Ishikawa (cell line): ENCODE measurements at regions not wholly inside any gene's neighbourhood (a gene's known extent, or its start where the extent isn't known, plus 50 kb on each side); places are given as distances from the start of the nearest gene placed in this dataset.

Source experiments
- CEBPB ChIP-seq: IDR thresholded peaks from 2 replicates; pipeline ENCODE4 v1.6.1; 2012
- CREB1 ChIP-seq: IDR thresholded peaks from 2 replicates; pipeline ENCODE4 v1.6.1; 2012; ENCODE audit warnings: low read depth
- EGR1 ChIP-seq: IDR thresholded peaks from 2 replicates; pipeline ENCODE4 v1.6.1; 2012
- EP300 ChIP-seq: IDR thresholded peaks from 2 replicates; pipeline ENCODE4 v1.6.1; 2012; ENCODE audit warnings: borderline replicate concordance
- FOXM1 ChIP-seq: IDR thresholded peaks from 2 replicates; pipeline ENCODE4 v1.6.1; 2012; ENCODE audit warnings: low read depth, borderline replicate concordance
- MAX ChIP-seq: IDR thresholded peaks from 2 replicates; pipeline ENCODE4 v1.6.1; 2012
- NFIC ChIP-seq: IDR thresholded peaks from 2 replicates; pipeline ENCODE4 v1.6.1; 2012
- RAD21 ChIP-seq: IDR thresholded peaks from 2 replicates; pipeline ENCODE4 v1.6.1; 2012; ENCODE audit warnings: low read depth
- REST ChIP-seq: IDR thresholded peaks from 2 replicates; pipeline ENCODE4 v1.6.1; 2012; ENCODE audit warnings: low read depth, mild to moderate bottlenecking
- TAF1 ChIP-seq: IDR thresholded peaks from 2 replicates; pipeline ENCODE4 v1.6.1; 2012; ENCODE audit warnings: low read depth, mild to moderate bottlenecking
- TCF12 ChIP-seq: IDR thresholded peaks from 2 replicates; pipeline ENCODE4 v1.6.1; 2012; ENCODE audit warnings: low read depth
- TEAD4 ChIP-seq: IDR thresholded peaks from 2 replicates; pipeline ENCODE4 v1.6.1; 2012
- USF1 ChIP-seq: IDR thresholded peaks from 2 replicates; pipeline ENCODE4 v1.6.1; 2012
- YY1 ChIP-seq: IDR thresholded peaks from 2 replicates; pipeline ENCODE4 v1.6.1; 2012; ENCODE audit warnings: low read depth
- ZBTB7A ChIP-seq: IDR thresholded peaks from 2 replicates; pipeline ENCODE4 v1.6.1; 2012; ENCODE audit warnings: low read depth

DNA sequence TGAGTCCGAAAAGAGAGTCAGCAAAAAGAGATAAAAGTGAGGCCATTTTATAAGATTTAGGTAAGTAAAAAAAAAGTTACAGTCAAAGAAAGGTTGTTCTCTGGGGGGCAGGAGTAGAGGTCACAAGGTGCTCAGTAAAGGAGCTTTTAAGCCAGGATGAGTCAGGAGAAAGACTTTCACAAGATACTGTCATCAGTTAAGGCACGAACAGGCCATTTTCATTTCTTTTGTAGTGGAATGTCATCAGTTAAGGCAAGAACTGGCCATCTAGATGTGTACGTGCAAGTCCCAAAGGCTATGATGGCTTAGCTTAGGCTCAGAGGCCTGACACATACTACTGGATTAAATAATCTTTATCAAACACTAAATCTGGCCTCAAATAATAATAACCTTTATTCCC, 1207.3 kb upstream of the FAM98A start:
- TF ChIP-seq EGR1 (no peak), TAF1 (no peak), REST (no peak), CEBPB (no peak)

GRCh38 chr2:34799556-34799955, 1200.5 kb upstream of the FAM98A start:
- TF ChIP-seq TAF1: no peak
- no peak for TF ChIP-seq ZBTB7A
- no peak for TF ChIP-seq CREB1
- no peak for TF ChIP-seq FOXM1
- TF ChIP-seq TEAD4: no peak
- no peak for TF ChIP-seq USF1
- TF ChIP-seq RAD21: no peak
- TF ChIP-seq TCF12: no peak
- TF ChIP-seq YY1: no peak
- TF ChIP-seq CEBPB: no peak
- TF ChIP-seq MAX: no peak
- TF ChIP-seq EGR1: no peak
- TF ChIP-seq REST: no peak
- no peak for TF ChIP-seq NFIC
- TF ChIP-seq EP300: no peak

DNA sequence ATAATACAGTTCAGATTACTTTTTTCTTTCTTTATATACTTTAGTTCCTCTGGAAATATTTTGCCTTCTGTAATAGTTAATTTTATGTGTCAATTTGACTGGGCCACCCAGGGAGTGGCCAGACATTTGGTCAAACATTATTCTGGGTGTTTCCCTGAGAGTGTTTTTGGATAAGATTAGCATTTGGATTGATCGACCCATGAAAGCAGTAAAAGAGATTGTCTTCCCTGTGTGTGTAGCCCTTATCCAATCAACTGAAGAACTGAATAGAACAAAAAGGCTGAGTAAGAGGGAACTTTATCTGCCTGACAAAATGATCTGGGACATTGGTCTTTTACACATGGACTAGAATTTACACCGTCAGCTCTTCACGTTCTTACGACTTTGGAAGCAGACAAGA, 1190.1 kb upstream of the FAM98A start:
- TF ChIP-seq EGR1: no peak
- no peak for TF ChIP-seq CEBPB
- no peak for TF ChIP-seq RAD21
- TF ChIP-seq TAF1: no peak
- TF ChIP-seq YY1: no peak
- no peak for TF ChIP-seq FOXM1
- TF ChIP-seq TEAD4: no peak
- TF ChIP-seq TCF12: no peak
- TF ChIP-seq ZBTB7A: no peak
- no peak for TF ChIP-seq REST
- TF ChIP-seq MAX: no peak
- TF ChIP-seq EP300: no peak
- no peak for TF ChIP-seq NFIC
- no peak for TF ChIP-seq USF1
- TF ChIP-seq CREB1: no peak

- TF ChIP-seq FOXM1 (no peak), TCF12 (no peak), REST (no peak), TEAD4 (no peak), EP300 (no peak), ZBTB7A (no peak), USF1 (no peak), MAX (no peak), CREB1 (no peak)
Observed at GRCh38 chr2:34787341-34787740, 1188.2 kb upstream of the FAM98A start.
